GM10266 (cell line): ENCODE measurements at regions not wholly inside any gene's neighbourhood (a gene's known extent, or its start where the extent isn't known, plus 50 kb on each side); places are given as distances from the start of the nearest gene placed in this dataset.
"Not testable (repeated sequence)": the region's sequence is repeated elsewhere in the genome, so short reads cannot be mapped to it uniquely, and the experiment has no call there.

Experiments
- DNase-seq: peaks from one replicate; pipeline ENCODE4 v3.0.0; 2012; ENCODE audit errors: extremely low spot score
- TF ChIP-seq, protein P1 (sequence below): IDR thresholded peaks from 2 replicates; pipeline ENCODE4 v1.5.1; 2012; ENCODE audit warnings: mild to moderate bottlenecking, low read depth; ENCODE audit not compliant: control insufficient read depth, insufficient read depth; ENCODE audit errors: missing control alignments

DNA sequence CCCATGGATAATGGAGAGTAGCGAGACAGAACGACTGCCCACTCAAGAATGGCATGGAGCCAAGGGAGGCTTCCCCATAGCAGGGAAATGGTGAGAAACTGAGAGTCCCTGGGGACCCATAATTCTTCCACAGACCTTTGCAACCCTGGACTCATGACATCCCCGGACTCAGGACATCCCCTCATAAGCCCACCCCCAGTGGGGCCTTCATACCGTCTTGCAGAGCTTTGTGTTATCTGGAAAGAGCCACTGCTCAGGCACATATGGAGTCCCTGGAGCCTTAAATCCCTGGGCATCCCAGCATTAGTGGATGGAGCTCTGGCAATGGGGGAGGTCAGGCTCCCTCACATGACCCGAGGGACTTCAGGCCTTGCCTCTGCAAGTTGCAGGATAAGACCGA, 865.4 kb upstream of the ARRDC3 start:
- DNase-seq, result no peak
- TF ChIP-seq, protein P1, sequence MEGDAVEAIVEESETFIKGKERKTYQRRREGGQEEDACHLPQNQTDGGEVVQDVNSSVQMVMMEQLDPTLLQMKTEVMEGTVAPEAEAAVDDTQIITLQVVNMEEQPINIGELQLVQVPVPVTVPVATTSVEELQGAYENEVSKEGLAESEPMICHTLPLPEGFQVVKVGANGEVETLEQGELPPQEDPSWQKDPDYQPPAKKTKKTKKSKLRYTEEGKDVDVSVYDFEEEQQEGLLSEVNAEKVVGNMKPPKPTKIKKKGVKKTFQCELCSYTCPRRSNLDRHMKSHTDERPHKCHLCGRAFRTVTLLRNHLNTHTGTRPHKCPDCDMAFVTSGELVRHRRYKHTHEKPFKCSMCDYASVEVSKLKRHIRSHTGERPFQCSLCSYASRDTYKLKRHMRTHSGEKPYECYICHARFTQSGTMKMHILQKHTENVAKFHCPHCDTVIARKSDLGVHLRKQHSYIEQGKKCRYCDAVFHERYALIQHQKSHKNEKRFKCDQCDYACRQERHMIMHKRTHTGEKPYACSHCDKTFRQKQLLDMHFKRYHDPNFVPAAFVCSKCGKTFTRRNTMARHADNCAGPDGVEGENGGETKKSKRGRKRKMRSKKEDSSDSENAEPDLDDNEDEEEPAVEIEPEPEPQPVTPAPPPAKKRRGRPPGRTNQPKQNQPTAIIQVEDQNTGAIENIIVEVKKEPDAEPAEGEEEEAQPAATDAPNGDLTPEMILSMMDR, result no peak

DNA sequence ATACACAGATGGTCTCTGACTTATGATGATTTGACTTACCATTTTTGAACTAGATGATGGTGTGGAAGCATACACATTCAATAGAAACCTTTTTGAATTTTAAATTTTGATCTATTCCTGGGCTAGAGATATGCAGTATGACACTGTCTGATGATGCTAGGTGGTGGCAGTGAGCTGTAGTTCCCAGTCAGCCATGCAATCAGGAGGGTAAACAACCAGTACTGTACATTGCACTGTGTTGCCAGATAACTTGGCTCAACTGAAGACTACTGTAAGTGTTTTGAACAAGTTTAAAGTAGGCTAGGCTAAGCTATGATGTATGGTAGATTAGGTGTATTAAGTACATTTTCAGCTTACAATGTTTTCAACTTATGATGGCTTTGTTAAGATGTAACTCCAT, 859.1 kb upstream of the ARRDC3 start:
- no peak for DNase-seq
- TF ChIP-seq, protein P1, result no peak

DNA sequence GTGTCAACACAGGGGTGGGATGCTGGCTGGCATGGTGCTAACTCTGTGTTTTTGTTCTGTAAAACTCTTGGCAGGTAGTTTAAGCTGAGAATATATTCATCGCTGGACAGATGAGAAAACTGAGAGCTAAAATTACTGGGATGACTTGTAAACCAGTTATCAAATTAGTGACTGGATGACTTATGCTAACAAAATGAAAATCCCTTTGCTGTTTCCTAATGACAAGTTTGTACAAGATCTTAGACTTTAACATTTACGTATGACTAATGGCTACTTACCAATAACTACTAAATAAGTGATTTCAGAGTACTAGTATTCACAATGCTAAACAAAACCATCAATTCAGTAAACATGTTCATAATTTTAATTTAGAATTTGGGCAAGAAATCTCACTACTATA, 854.8 kb upstream of the ARRDC3 start:
- TF ChIP-seq, protein P1, result no peak
- no peak for DNase-seq

DNA sequence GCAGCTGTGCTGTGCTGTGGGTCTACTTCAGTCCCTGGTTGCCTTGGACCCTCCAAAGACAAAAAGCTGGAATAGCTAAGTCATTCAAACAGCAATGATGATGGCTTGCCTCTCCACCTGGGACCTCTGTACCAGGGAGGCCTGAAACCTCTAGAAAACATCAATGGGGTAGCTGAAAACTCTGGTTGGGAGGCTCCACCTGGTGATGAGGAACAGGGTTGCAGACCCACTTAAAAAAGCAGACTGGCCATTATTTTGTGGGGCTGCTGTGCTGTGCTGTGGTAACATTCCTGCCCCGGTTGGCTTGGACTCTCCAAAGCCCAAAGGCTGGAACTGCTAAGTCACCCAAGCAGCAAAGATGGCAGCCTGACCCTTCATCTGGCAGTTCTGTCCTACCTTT, 839.3 kb upstream of the ARRDC3 start:
- TF ChIP-seq, protein P1, result no peak
- no peak for DNase-seq

DNA sequence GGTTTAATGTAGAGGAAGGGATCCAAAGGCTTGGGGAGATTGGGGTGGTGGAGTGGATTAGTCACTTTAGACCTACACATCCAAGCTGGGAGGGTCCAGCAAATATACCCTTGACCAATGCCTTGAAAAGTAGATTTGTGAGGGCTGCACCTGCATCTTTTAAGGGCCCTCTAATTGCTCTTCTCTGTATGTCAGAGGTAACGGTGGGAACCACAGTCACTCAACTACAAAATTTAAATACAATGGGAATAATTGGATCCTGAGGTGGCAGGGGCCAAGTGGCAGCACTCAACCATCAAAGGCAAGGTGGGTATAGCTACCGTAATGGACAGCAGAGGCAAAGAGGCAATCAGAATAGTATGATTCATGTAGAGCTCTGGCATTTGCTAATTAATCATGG, 833.7 kb upstream of the ARRDC3 start:
- not testable (repeated sequence) for DNase-seq

DNA sequence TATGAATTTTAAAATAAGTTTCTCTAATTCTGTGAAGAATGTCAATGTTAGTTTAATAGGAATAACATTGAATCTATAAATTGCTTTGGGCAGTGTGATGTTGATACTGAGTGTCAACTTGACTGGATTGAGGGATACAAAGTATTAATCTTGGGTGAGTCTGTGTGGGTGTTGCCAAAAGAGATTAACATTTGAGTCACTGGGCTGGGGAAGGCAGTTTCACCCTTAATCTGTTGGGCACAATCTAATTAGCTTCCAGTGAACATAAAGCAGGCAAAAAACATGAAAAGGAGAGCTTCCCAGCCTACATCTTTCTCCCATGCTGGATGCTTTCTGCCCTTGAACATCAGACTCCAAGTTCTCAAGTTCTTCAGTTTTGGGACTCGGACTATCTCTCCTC, 832.0 kb upstream of the ARRDC3 start:
- TF ChIP-seq, protein P1, result no peak
- DNase-seq, result no peak

DNA sequence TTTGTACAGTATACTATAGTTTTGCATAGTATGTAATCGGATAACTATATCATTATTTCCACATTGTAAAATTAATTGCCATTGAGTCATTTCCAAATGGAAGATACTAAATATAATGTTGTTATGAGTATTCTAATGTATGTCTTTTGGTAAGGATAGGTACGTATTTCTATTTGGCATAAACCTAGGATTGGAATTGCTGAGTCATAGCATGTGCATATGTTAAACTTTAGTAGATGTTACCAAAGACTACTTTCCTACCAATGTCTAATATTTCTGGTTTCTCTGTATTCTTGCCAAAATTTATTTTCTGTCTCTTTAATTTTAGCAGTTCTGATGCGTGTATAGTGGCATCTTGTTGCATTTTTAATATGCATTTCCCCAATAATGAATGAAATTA, 825.1 kb upstream of the ARRDC3 start:
- no peak for DNase-seq
- TF ChIP-seq, protein P1, result no peak

DNA sequence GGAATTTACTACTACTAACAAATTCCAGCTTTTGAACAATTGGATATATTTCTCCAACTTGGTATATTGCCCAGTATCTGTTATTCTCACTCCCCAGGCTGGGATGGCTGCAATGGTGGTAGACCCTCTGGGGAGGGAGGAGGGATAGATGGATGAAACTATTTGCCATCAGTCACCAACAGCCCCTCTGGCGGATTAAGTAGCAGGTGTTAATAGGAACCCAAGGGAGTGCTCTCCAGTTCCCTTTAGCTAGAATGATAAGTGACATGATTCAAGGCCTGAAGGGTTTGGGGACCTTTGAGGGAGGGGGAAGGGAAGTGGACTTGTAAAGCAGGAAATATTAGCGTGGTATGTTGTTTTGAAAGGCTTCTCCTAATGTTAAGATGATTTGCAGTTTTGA, 824.0 kb upstream of the ARRDC3 start:
- DNase-seq, result no peak
- TF ChIP-seq, protein P1, result no peak
